ENCODE measurements at regions not wholly inside any gene's neighbourhood (a gene's known extent, or its start where the extent isn't known, plus 50 kb on each side); places are given as distances from the start of the nearest gene placed in this dataset.

GRCh38 chr7:97409346-97409745 is 291.8 kb downstream of the SDHAF3 start (continued):
- TF ChIP-seq ZNF423 (CRISPR knock-in tag; IDR thresholded peaks at IDR 0.05) (no peak), AFF4 (CRISPR knock-in tag; IDR thresholded peaks at IDR 0.05; ENCODE audit: borderline replicate concordance) (no peak), ZNF263 (CRISPR knock-in tag; IDR thresholded peaks at IDR 0.05; ENCODE audit: low read depth) (no peak)
- TF ChIP-seq, protein P1, sequence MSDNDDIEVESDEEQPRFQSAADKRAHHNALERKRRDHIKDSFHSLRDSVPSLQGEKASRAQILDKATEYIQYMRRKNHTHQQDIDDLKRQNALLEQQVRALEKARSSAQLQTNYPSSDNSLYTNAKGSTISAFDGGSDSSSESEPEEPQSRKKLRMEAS (CRISPR knock-in tag; IDR thresholded peaks at IDR 0.05): no peak

DNA sequence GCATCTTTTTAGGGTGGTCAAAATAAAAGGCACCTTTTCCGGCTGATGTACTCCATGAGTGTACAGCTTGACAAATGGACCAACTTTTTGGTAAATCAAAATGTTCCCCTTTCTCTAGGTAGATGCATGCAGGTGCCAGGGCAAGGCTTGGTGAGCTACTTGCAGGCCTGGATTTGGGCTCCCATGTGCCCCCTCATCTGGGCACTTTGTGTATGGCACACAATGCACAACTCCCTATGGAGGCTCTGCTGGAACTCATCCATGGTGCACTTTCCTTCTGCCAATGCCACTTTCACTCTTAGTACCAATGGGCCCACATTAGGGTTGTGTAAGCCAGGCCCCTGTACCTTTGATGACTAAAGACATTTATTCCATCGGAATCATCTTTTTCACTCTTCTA is 300.8 kb downstream of the SDHAF3 start:
- peaks cover 3% of the 10 kb centered on the region; the same call in 1 of the 2 replicates for H3K36me3 Mint-ChIP-seq
- ChIA-PET CTCF (interaction anchor here (0.7 to 1.8 kb wide), 4 partner anchors 10 to 314 kb away, joined by 3 to 8 read pairs (median 4); no protein-coding TSS in a partner anchor), POLR2A (no interaction called here)
- no peak overlapping the region for H3K4me3 Mint-ChIP-seq
- TF ChIP-seq CTCF (IDR thresholded peaks at IDR 0.05) (0 out of 2 replicates have a peak, but pooled peaks have one; percentile 18), ZNF416 (CRISPR knock-in tag; IDR thresholded peaks at IDR 0.05) (no peak), ZNF396 (CRISPR knock-in tag; IDR thresholded peaks at IDR 0.05; ENCODE audit: borderline replicate concordance) (no peak)
- no peak overlapping the region for H3K27ac Mint-ChIP-seq
- H3K27me3 Mint-ChIP-seq (ENCODE audit: low read depth): no peaks in the 10 kb centered on the region; the same call in 1 of the 2 replicates
- ATAC-seq (peak; percentile 75), DNase-seq (ENCODE audit: low spot score) (peak; percentile 40)
- peaks cover 7% of the 10 kb centered on the region for H3K9me3 Mint-ChIP-seq
- H3K4me1 Mint-ChIP-seq: no peaks in the 10 kb centered on the region

DNA sequence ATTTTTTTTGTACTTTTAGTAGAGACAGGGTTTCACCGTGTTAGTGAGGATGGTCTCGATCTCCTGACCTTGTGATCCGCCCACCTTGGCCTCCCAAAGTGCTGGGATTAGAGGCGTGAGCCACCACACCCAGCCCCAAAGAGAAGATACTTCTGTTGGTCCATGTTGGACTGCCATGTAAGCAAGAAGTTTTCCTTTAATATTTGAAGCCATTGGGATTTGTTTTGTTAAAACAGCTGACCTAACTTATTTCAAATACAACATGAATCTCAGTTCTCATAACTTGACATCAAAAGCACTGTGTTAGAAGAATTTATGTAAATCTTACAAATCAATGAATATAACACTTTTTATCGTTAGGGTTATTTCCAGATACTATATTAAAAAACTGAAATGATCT is 302.4 kb downstream of the SDHAF3 start:
- Mint-ChIP-seq H3K4me3 (no peak overlapping the region), H3K27me3 (ENCODE audit: low read depth) (no peaks in the 10 kb centered on the region; the same call in 1 of the 2 replicates), H3K36me3 (peaks cover 5% of the 10 kb centered on the region; the same call in 1 of the 2 replicates), H3K27ac (no peak overlapping the region), H3K4me1 (no peaks in the 10 kb centered on the region), H3K9me3 (peaks cover 15% of the 10 kb centered on the region)
- ATAC-seq (no peak), DNase-seq (ENCODE audit: low spot score) (no peak)
- POLR2A ChIA-PET: no interaction called here
- CTCF ChIA-PET: interaction anchor here (0.7 kb wide), 1 partner anchor 44 kb away, joined by 5 read pairs; no protein-coding TSS in a partner anchor
- TF ChIP-seq TEAD1 (CRISPR knock-in tag; IDR thresholded peaks at IDR 0.05) (no peak), ZSCAN18 (CRISPR knock-in tag; IDR thresholded peaks at IDR 0.05) (no peak), EMX1 (CRISPR knock-in tag; IDR thresholded peaks at IDR 0.05) (no peak), NR1H2 (CRISPR knock-in tag; IDR thresholded peaks at IDR 0.05) (no peak), CTCF (IDR thresholded peaks at IDR 0.05) (no peak), FOXK1 (CRISPR knock-in tag; IDR thresholded peaks at IDR 0.05) (no peak), AFF4 (CRISPR knock-in tag; IDR thresholded peaks at IDR 0.05; ENCODE audit: borderline replicate concordance) (no peak)
- TF ChIP-seq, protein P2, sequence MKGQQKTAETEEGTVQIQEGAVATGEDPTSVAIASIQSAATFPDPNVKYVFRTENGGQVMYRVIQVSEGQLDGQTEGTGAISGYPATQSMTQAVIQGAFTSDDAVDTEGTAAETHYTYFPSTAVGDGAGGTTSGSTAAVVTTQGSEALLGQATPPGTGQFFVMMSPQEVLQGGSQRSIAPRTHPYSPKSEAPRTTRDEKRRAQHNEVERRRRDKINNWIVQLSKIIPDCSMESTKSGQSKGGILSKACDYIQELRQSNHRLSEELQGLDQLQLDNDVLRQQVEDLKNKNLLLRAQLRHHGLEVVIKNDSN (CRISPR knock-in tag; IDR thresholded peaks at IDR 0.05): no peak
- TF ChIP-seq, protein P3, sequence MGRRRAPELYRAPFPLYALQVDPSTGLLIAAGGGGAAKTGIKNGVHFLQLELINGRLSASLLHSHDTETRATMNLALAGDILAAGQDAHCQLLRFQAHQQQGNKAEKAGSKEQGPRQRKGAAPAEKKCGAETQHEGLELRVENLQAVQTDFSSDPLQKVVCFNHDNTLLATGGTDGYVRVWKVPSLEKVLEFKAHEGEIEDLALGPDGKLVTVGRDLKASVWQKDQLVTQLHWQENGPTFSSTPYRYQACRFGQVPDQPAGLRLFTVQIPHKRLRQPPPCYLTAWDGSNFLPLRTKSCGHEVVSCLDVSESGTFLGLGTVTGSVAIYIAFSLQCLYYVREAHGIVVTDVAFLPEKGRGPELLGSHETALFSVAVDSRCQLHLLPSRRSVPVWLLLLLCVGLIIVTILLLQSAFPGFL (CRISPR knock-in tag; IDR thresholded peaks at IDR 0.05; ENCODE audit: borderline replicate concordance): no peak

All from WTC11 (cell line).